Pancreas (tissue), 10 donors: ENCODE measurements at regions not wholly inside any gene's neighbourhood (a gene's known extent, or its start where the extent isn't known, plus 50 kb on each side); places are given as distances from the start of the nearest gene placed in this dataset.

ENCODE experiments used
- ATAC-seq, 4 donors: fragments of 200-7000 bp; cut with Tn5 transposase; one replicate each; pipeline versions ENCODE4 v1.8.0 to v1.9.1; 2020; ENCODE audit warnings: mild to moderate bottlenecking in 4 of 4, moderate library complexity in 4 of 4
- DNase-seq, 6 donors: peaks; one replicate each; pipeline ENCODE4 v3.0.0-alpha.2; 2020
- FAIRE-seq: peaks from 2 replicates; lab custom pipeline; 2012; peaks lifted over from hg19 to GRCh38; lab: Jason Lieb, UNC
- H3K27ac ChIP-seq, 4 donors: fragments of 200-600 bp; sonication (generic); 1 replicate in 3 of 4; 2 replicates in 1 of 4; pipeline versions ENCODE4 v1.5.0 to v1.8.0; 2020
- H3K27me3 ChIP-seq, 4 donors: fragments of 200-600 bp; one replicate each; pipeline ENCODE4 v1.8.0; 2021
- H3K36me3 ChIP-seq, 3 donors: fragments of 200-600 bp; sonication (generic) in 1 of 3; one replicate each; pipeline versions ENCODE4 v1.5.0 to v1.8.0; 2020 to 2021
- H3K4me1 ChIP-seq, 3 donors: fragments of 200-600 bp; one replicate each; pipeline ENCODE4 v1.8.0; 2021
- H3K4me3 ChIP-seq, 4 donors: fragments of 200-600 bp; sonication (generic) in 2 of 4; one replicate each; pipeline versions ENCODE4 v1.5.0 to v1.8.0; 2020 to 2021
- H3K9me3 ChIP-seq, 4 donors: fragments of 200-600 bp; one replicate each; pipeline ENCODE4 v1.8.0; 2021
- CTCF ChIP-seq, 4 donors: fragments of 200-600 bp; sonication (generic) in 3 of 4; IDR thresholded peaks; one replicate each; pipeline versions ENCODE4 v1.5.0 to v1.8.0; 2021; ENCODE audit warnings: antibody characterized with exemption in 4 of 4
- WGBS, 2 donors: extraction: QIAGEN DNeasy Blood & Tissue Kit; methylation state at CpG; one replicate each; pipeline ENCODE4 v1.1.7; 2013; 5-methylcytosine and 5-hydroxymethylcytosine counted together
- intact Hi-C, 3 donors: fragments of 100-400 bp; cut with DNase I; formaldehyde crosslinking; loops; one replicate each; pipeline versions ENCODE4 v1.11.1 to v1.14.2; 2022
- donor health status: healthy with polysubstance abuse.
- donor health status: DM: no; HTN: no; CAD: no; lungs with moderate emphysema.
- donor health status: DM: no; HTN: no; CAD: no.
- donor health status: control.
- donor health status: control.
- donor health status: Bipolar disorder and iron deficiency.
- donor health status: DM: yes; HTN: yes; CAD: no.
- donor health status: DM: no; HTN: no; CAD: no.
- donor health status: DM: no; HTN: no; CAD: no.
- donor health status: DM: yes; HTN: yes; CAD: no.

DNA sequence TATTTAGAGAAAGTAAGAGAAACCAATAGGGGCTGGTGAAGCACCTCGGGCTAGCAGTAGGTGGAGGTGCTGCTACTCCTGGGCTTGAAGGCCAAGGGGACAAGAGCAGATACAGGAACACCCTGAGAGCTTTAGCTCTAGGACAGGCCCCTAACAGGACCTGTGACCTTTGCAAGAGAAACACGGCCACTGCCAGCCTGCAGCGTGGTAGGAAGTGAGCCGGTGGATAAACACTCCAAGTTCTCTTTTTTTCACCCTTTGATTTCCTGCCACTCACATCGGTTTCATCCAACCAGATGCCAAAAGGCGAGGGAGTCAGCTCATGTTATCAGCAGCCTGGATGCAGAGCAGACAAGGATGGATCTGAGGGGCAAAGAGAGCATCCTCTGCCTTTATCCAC lies 66.8 kb upstream of the SPRED2 start:
- Histone ChIP-seq H3K27me3 (no peaks in the 10 kb centered on the region), H3K4me3 (no peak overlapping the region), H3K27ac (no peak overlapping the region), H3K36me3 (no peaks in the 10 kb centered on the region), H3K4me1 (no peaks in the 10 kb centered on the region), H3K9me3 (no peaks in the 10 kb centered on the region)
- DNase-seq (no peak), FAIRE-seq (no peak), ATAC-seq (no peak)
- TF ChIP-seq CTCF (IDR thresholded peaks at IDR 0.05) = no peak
- WGBS, 2 donors = 50 to 54% methylated on average over 6 of the region's 6 CpGs
- intact Hi-C loops = no loop called here

GRCh38 chr2:65498396-65498795 lies 66.0 kb upstream of the SPRED2 start:
- intact Hi-C loops = no loop called here
- Histone ChIP-seq H3K27ac (no peak overlapping the region), H3K4me1 (no peaks in the 10 kb centered on the region), H3K4me3 (no peak overlapping the region), H3K36me3 (no peaks in the 10 kb centered on the region), H3K9me3 (no peaks in the 10 kb centered on the region), H3K27me3 (no peaks in the 10 kb centered on the region)
- WGBS, 2 donors = 73 to 83% methylated on average over 4 of the region's 4 CpGs
- ATAC-seq (no peak), DNase-seq (no peak), FAIRE-seq (no peak)
- TF ChIP-seq CTCF (IDR thresholded peaks at IDR 0.05) = no peak

- WGBS, 2 donors = 75 to 76% methylated on average over 4 of the region's 4 CpGs
- DNase-seq (no peak), FAIRE-seq (no peak), ATAC-seq (no peak)
- intact Hi-C loops = no loop called here
- Histone ChIP-seq H3K27me3 (no peaks in the 10 kb centered on the region), H3K27ac (no peak overlapping the region), H3K9me3 (no peaks in the 10 kb centered on the region), H3K36me3 (no peaks in the 10 kb centered on the region), H3K4me3 (no peak overlapping the region), H3K4me1 (no peaks in the 10 kb centered on the region)
- no peak for TF ChIP-seq CTCF (IDR thresholded peaks at IDR 0.05)
Measured at GRCh38 chr2:65495251-65495877, 63.0 kb upstream of the SPRED2 start.

DNA sequence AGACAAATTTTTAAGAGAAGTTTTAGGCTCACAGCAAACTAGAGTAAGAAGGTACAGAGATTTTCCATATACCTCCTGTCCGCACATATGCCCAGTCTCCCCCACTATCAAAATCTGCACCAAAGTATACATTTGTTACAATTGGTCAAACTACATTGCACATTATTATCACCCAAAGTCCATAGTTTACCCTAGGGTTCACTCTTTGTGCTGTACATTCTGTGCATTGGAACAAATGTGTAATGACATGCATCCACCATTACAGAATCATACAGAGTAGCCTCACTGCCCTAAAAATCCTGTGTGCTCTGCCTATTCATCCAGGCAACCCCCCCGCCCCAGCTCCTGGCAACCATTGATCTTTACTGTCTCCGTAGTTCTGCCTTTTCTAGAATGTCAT lies 61.7 kb upstream of the SPRED2 start:
- no peak for ATAC-seq
- WGBS, 2 donors = 84 to 92% methylated on average over 3 of the region's 3 CpGs
- intact Hi-C loops = no loop called here
- no peaks in the 10 kb centered on the region for H3K9me3 ChIP-seq
- H3K27me3 ChIP-seq = no peaks in the 10 kb centered on the region
- FAIRE-seq = no peak
- no peaks in the 10 kb centered on the region for H3K4me1 ChIP-seq
- no peak overlapping the region for H3K4me3 ChIP-seq
- TF ChIP-seq CTCF (IDR thresholded peaks at IDR 0.05) = no peak
- H3K36me3 ChIP-seq = no peaks in the 10 kb centered on the region
- DNase-seq = no peak
- H3K27ac ChIP-seq = no peak overlapping the region

- FAIRE-seq = no peak
- Histone ChIP-seq H3K4me1 (no peaks in the 10 kb centered on the region), H3K27ac (no peak overlapping the region), H3K9me3 (no peaks in the 10 kb centered on the region), H3K36me3 (no peaks in the 10 kb centered on the region), H3K4me3 (no peak overlapping the region), H3K27me3 (no peaks in the 10 kb centered on the region)
- no peak for TF ChIP-seq CTCF (IDR thresholded peaks at IDR 0.05)
- DNase-seq = no peak
- intact Hi-C loops = no loop called here
- no peak for ATAC-seq
- 58 to 65% methylated on average over 7 of the region's 7 CpGs for WGBS, 2 donors
Measured at GRCh38 chr2:65491381-65491905, 59.0 kb upstream of the SPRED2 start.
